NCI-H128 (cell line): ENCODE measurements at regions not wholly inside any gene's neighbourhood (a gene's known extent, or its start where the extent isn't known, plus 50 kb on each side); places are given as distances from the start of the nearest gene placed in this dataset.
"Not testable (repeated sequence)": the region's sequence is repeated elsewhere in the genome, so short reads cannot be mapped to it uniquely, and the experiment has no call there.

Experiments
- DNase-seq: peaks from one replicate; lab custom pipeline; 2025; ENCODE audit not compliant: unreplicated experiment; lab: John Stamatoyannopoulos, UW

- no peak for DNase-seq
Measured at GRCh38 chr2:176423819-176424218, 154.6 kb downstream of the MTX2 start.

- DNase-seq, result no peak
Measured at GRCh38 chr2:176424746-176425145, 155.5 kb downstream of the MTX2 start.

- no peak for DNase-seq
Measured at GRCh38 chr2:176427549-176427948, 158.3 kb downstream of the MTX2 start.

GRCh38 chr2:176428944-176429469 is 159.8 kb downstream of the MTX2 start:
- DNase-seq, result not testable (repeated sequence)

GRCh38 chr2:176432434-176432833 is 163.2 kb downstream of the MTX2 start:
- no peak for DNase-seq

- no peak for DNase-seq
Measured at GRCh38 chr2:176435729-176436128, 166.5 kb downstream of the MTX2 start.

- DNase-seq, result no peak
Measured at GRCh38 chr2:176443946-176444345, 174.7 kb downstream of the MTX2 start.

- DNase-seq, result no peak
Measured at GRCh38 chr2:176445956-176446355, 176.7 kb downstream of the MTX2 start.

GRCh38 chr2:176446718-176447414 is 177.6 kb downstream of the MTX2 start:
- no peak for DNase-seq

GRCh38 chr2:176447616-176448015 is 178.4 kb downstream of the MTX2 start:
- no peak for DNase-seq

- DNase-seq, result no peak
Measured at GRCh38 chr2:176449852-176450251, 180.6 kb downstream of the MTX2 start.

GRCh38 chr2:176453784-176454183 is 184.5 kb downstream of the MTX2 start:
- DNase-seq, result no peak

- peak; percentile 35 for DNase-seq
Measured at GRCh38 chr2:176454893-176455815, 185.9 kb downstream of the MTX2 start.

GRCh38 chr2:176455816-176456291 is 186.6 kb downstream of the MTX2 start:
- DNase-seq, result no peak

- no peak for DNase-seq
Measured at GRCh38 chr2:176457481-176457880, 188.2 kb downstream of the MTX2 start.

GRCh38 chr2:176461098-176461808 is 192.0 kb downstream of the MTX2 start:
- DNase-seq, result no peak

GRCh38 chr2:176461809-176462670 is 192.8 kb downstream of the MTX2 start:
- no peak for DNase-seq

GRCh38 chr2:176463546-176463945 is 194.3 kb downstream of the MTX2 start:
- DNase-seq, result no peak

GRCh38 chr2:176464886-176465564 is 195.8 kb downstream of the MTX2 start:
- no peak for DNase-seq
